ENCODE measurements at regions not wholly inside any gene's neighbourhood (a gene's known extent, or its start where the extent isn't known, plus 50 kb on each side); places are given as distances from the start of the nearest gene placed in this dataset.

DNA sequence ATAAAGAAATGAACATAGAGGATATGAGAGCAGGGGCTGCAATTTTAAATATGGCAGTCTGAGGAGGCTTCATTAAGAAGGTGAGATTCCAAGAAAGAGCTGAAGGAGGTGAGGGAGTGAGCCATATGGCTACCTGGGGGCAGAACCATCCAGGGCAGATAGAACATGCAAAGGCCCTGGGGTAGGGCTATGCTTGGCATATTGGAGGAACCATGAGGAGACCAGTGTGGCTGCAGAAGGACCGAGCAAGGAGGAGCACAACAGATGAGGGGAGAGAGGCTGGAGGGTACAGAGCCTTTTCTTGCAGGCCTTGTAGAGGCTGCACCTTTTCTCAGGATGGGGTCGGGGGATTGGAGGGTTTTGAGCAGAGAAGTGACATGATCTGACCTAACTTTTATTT, 69.5 kb upstream of the GATA6 start:
- Histone ChIP-seq H3K9ac (replicated peaks; ENCODE audit: extremely low read depth, insufficient read depth, low read length) (no peak overlapping the region), H3K4me3 (replicated peaks in 1 of 3; ENCODE audit: insufficient read depth in 1 of 3, low read depth in 1 of 3, low read length in 3 of 3) (no peak overlapping the region), H3K27me3 (ENCODE audit: control insufficient read depth in 2 of 2, insufficient read depth in 2 of 2, low read length in 2 of 2) (peaks cover 40% of the 10 kb centered on the region in 2 experiments), H3K9me1 (replicated peaks; ENCODE audit: control insufficient read depth, extremely low read depth, insufficient read depth, low read length) (no peaks in the 10 kb centered on the region), H3K9me3 (replicated peaks; ENCODE audit: control insufficient read depth, insufficient read depth, low read length) (no peaks in the 10 kb centered on the region), H2AFZ (ENCODE audit: low read depth, low read length) (no peak overlapping the region), H3K4me1 (ENCODE audit: control insufficient read depth, extremely low read depth, insufficient read depth, low read length) (peaks cover 22% of the 10 kb centered on the region), H3K4me2 (ENCODE audit: insufficient read depth, low read length) (no peak overlapping the region), H3K79me2 (ENCODE audit: control insufficient read depth, insufficient read depth, low read length) (no peaks in the 10 kb centered on the region), H3K27ac (ENCODE audit: insufficient read depth, low read depth, low read length) (no peak overlapping the region), H3K36me3 (ENCODE audit: control insufficient read depth in 2 of 2, extremely low read depth in 1 of 2, insufficient read depth in 2 of 2, low read length in 2 of 2) (no peaks in the 10 kb centered on the region), H4K20me1 (replicated peaks; ENCODE audit: control insufficient read depth, extremely low read depth, insufficient read depth, low read length) (no peaks in the 10 kb centered on the region)
- BruUV-seq (replicated peaks): no TSS peak
- intact Hi-C loops (cut with micrococcal nuclease) (no loop called here), dilution Hi-C loops (cut with MboI; ENCODE audit: extremely low pct_ligation_motif_present, low sequenced_read_pairs) (no loop called here)
- no peak for TF ChIP-seq JUN (IDR thresholded peaks at IDR 0.05; ENCODE audit: borderline replicate concordance, insufficient read depth, insufficient read length, low read depth)
- no peak for DNase-seq (ENCODE audit: low read depth, low spot score)
- FAIRE-seq: no peak
- POLR2A ChIA-PET: no interaction called here
- CTCF ChIA-PET: interaction anchor here (1.2 kb wide), 1 partner anchor 9 kb away, joined by 4 read pairs; no protein-coding TSS in a partner anchor

DNA sequence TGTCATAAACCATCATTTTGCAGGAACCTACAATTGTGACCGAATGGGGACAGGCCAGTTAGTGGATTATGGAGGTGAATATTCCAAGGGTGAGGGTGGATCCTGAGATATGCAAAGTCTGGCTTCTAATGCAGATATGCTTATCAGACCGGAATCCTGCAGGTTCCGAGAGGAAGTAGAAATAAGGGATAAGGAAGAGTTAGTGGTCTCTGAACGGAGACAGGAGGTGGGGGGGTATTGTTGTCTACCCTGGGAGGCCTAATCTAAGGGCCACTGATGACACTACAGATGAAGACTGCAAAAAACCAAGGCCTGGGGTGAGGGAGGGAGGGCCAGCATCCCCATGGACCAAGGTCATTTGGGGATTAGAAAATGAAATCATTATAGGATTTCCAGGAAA, 67.7 kb upstream of the GATA6 start:
- no peak overlapping the region for H3K27ac ChIP-seq (ENCODE audit: insufficient read depth, low read depth, low read length)
- peaks cover 29 to 32% of the 10 kb centered on the region in 2 experiments for H3K27me3 ChIP-seq (ENCODE audit: control insufficient read depth in 2 of 2, insufficient read depth in 2 of 2, low read length in 2 of 2)
- FAIRE-seq (no peak), DNase-seq (ENCODE audit: low read depth, low spot score) (no peak)
- no peaks in the 10 kb centered on the region for H3K36me3 ChIP-seq (ENCODE audit: control insufficient read depth in 2 of 2, extremely low read depth in 1 of 2, insufficient read depth in 2 of 2, low read length in 2 of 2)
- no peaks in the 10 kb centered on the region for H3K9me1 ChIP-seq (replicated peaks; ENCODE audit: control insufficient read depth, extremely low read depth, insufficient read depth, low read length)
- no peaks in the 10 kb centered on the region for H3K79me2 ChIP-seq (ENCODE audit: control insufficient read depth, insufficient read depth, low read length)
- TF ChIP-seq EZH2 (IDR thresholded peaks at IDR 0.05; ENCODE audit: borderline replicate concordance, low read depth, low read length, severe bottlenecking): no peak
- TF ChIP-seq POLR2AphosphoS5 (IDR thresholded peaks at IDR 0.05; ENCODE audit: insufficient read depth, low read depth, low read length): no peak
- TF ChIP-seq, protein P1, sequence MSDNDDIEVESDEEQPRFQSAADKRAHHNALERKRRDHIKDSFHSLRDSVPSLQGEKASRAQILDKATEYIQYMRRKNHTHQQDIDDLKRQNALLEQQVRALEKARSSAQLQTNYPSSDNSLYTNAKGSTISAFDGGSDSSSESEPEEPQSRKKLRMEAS (IDR thresholded peaks at IDR 0.05; ENCODE audit: insufficient read depth, insufficient read length): no peak
- TF ChIP-seq POLR2A (IDR thresholded peaks at IDR 0.05; ENCODE audit: low read depth, low read length): no peak
- no peak for TF ChIP-seq GATA2 (IDR thresholded peaks at IDR 0.05; ENCODE audit: insufficient read depth, insufficient read length, low read depth, low read length)
- TF ChIP-seq, protein P2, sequence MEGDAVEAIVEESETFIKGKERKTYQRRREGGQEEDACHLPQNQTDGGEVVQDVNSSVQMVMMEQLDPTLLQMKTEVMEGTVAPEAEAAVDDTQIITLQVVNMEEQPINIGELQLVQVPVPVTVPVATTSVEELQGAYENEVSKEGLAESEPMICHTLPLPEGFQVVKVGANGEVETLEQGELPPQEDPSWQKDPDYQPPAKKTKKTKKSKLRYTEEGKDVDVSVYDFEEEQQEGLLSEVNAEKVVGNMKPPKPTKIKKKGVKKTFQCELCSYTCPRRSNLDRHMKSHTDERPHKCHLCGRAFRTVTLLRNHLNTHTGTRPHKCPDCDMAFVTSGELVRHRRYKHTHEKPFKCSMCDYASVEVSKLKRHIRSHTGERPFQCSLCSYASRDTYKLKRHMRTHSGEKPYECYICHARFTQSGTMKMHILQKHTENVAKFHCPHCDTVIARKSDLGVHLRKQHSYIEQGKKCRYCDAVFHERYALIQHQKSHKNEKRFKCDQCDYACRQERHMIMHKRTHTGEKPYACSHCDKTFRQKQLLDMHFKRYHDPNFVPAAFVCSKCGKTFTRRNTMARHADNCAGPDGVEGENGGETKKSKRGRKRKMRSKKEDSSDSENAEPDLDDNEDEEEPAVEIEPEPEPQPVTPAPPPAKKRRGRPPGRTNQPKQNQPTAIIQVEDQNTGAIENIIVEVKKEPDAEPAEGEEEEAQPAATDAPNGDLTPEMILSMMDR (IDR thresholded peaks at IDR 0.05; ENCODE audit: extremely low read depth in 1 of 2, insufficient read depth in 1 of 2, low read depth in 1 of 2, low read length in 2 of 2): no peak
- TF ChIP-seq MYC (IDR thresholded peaks at IDR 0.05; ENCODE audit: low read depth, low read length): no peak
- no peak for TF ChIP-seq JUN (IDR thresholded peaks at IDR 0.05; ENCODE audit: borderline replicate concordance, insufficient read depth, insufficient read length, low read depth)
- no peak overlapping the region for H3K4me3 ChIP-seq (replicated peaks in 1 of 3; ENCODE audit: insufficient read depth in 1 of 3, low read depth in 1 of 3, low read length in 3 of 3)
- dilution Hi-C loops (cut with MboI; ENCODE audit: extremely low pct_ligation_motif_present, low sequenced_read_pairs) (no loop called here), intact Hi-C loops (cut with micrococcal nuclease) (loop anchor here (2.0 kb wide), 1 partner anchor 461 kb away; no protein-coding TSS in a partner anchor)
- H2AFZ ChIP-seq (ENCODE audit: low read depth, low read length): no peak overlapping the region
- no peaks in the 10 kb centered on the region for H4K20me1 ChIP-seq (replicated peaks; ENCODE audit: control insufficient read depth, extremely low read depth, insufficient read depth, low read length)
- peaks cover 22% of the 10 kb centered on the region for H3K4me1 ChIP-seq (ENCODE audit: control insufficient read depth, extremely low read depth, insufficient read depth, low read length)
- no TSS peak for BruUV-seq (replicated peaks)
- no peaks in the 10 kb centered on the region for H3K9me3 ChIP-seq (replicated peaks; ENCODE audit: control insufficient read depth, insufficient read depth, low read length)
- H3K4me2 ChIP-seq (ENCODE audit: insufficient read depth, low read length): no peak overlapping the region
- H3K9ac ChIP-seq (replicated peaks; ENCODE audit: extremely low read depth, insufficient read depth, low read length): no peak overlapping the region
- ChIA-PET CTCF (no interaction called here), POLR2A (no interaction called here)

Measured in endothelial cell of umbilical vein (primary cell).